Endodermal cell (in vitro differentiated cells): ENCODE measurements at regions not wholly inside any gene's neighbourhood (a gene's known extent, or its start where the extent isn't known, plus 50 kb on each side); places are given as distances from the start of the nearest gene placed in this dataset.

ENCODE experiments used
- DNase-seq: peaks from one replicate; pipeline ENCODE4 v3.0.0-alpha.2; 2017
- H3K27ac ChIP-seq: 2 replicates; pipeline ENCODE4 v1.5.1; 2013; ENCODE audit warnings: mild to moderate bottlenecking, low read depth, low read length, moderate library complexity
- H3K27me3 ChIP-seq: 2 replicates; pipeline ENCODE4 v1.6.1; 2013; ENCODE audit warnings: mild to moderate bottlenecking, low read length, moderate library complexity; ENCODE audit not compliant: insufficient read depth, control insufficient read depth, poor library complexity, severe bottlenecking
- H3K36me3 ChIP-seq: 2 replicates; pipeline ENCODE4 v1.7.0; 2013; ENCODE audit warnings: mild to moderate bottlenecking, low read length, moderate library complexity; ENCODE audit not compliant: control insufficient read depth, insufficient read depth
- H3K4me1 ChIP-seq: one replicate; pipeline ENCODE4 v1.7.0; 2013; ENCODE audit warnings: low read length; ENCODE audit not compliant: control insufficient read depth, insufficient read depth
- H3K4me3 ChIP-seq: 2 replicates; pipeline ENCODE4 v1.5.1; 2013; ENCODE audit warnings: mild to moderate bottlenecking, low read length, moderate library complexity
- H3K9ac ChIP-seq: 2 replicates; pipeline ENCODE4 v1.6.1; 2013; ENCODE audit warnings: mild to moderate bottlenecking, low read length, moderate library complexity; ENCODE audit not compliant: poor library complexity, severe bottlenecking; ENCODE audit errors: extremely low read depth
- H3K9me3 ChIP-seq: 2 replicates; pipeline ENCODE4 v1.6.1; 2013; ENCODE audit warnings: mild to moderate bottlenecking, low read length, moderate library complexity; ENCODE audit not compliant: control insufficient read depth
- H3K27ac Mint-ChIP-seq: 2 replicates; pipeline ENCODE4 v1.8.0; 2020; ENCODE audit warnings: mixed read lengths
- H3K27me3 Mint-ChIP-seq: 2 replicates; pipeline ENCODE4 v1.8.0; 2021; ENCODE audit warnings: mild to moderate bottlenecking, mixed read lengths; ENCODE audit not compliant: insufficient read depth
- H3K36me3 Mint-ChIP-seq: 2 replicates; pipeline ENCODE4 v1.8.0; 2020; ENCODE audit warnings: low read depth, mixed read lengths
- H3K4me1 Mint-ChIP-seq: 2 replicates; pipeline ENCODE4 v1.8.0; 2020; ENCODE audit warnings: mixed read lengths
- H3K4me3 Mint-ChIP-seq: 2 replicates; pipeline ENCODE4 v1.8.0; 2020; ENCODE audit warnings: mild to moderate bottlenecking, moderate library complexity, mixed read lengths
- H3K9me3 Mint-ChIP-seq: 2 replicates; pipeline ENCODE4 v1.8.0; 2020; ENCODE audit warnings: mild to moderate bottlenecking, mixed read lengths
- CTCF ChIP-seq: fragments of 200-600 bp; sonication (generic); conservative IDR thresholded peaks from 2 replicates; pipeline ENCODE4 v1.5.0; 2021; ENCODE audit warnings: antibody characterized with exemption, mild to moderate bottlenecking
- WGBS, 2 experiments: methylation state at CpG; one replicate each; pipeline versions ENCODE4 v1.1.5 to v1.1.7; 2013; ENCODE audit warnings: missing lambda C conversion rate in 2 of 2, mixed read lengths in 1 of 2; ENCODE audit not compliant: insufficient coverage in 1 of 2, insufficient read length in 1 of 2; 5-methylcytosine and 5-hydroxymethylcytosine counted together

GRCh38 chr15:56798639-56799038 is 65.3 kb upstream of the ZNF280D start:
- no peaks in the 10 kb centered on the region for H3K4me1 Mint-ChIP-seq
- no peaks in the 10 kb centered on the region for H3K9me3 ChIP-seq
- no peaks in the 10 kb centered on the region for H3K27me3 Mint-ChIP-seq
- 92 to 96% methylated on average over 6 of the region's 6 CpGs for WGBS, 2 experiments
- H3K9ac ChIP-seq, result no peak overlapping the region
- H3K9me3 Mint-ChIP-seq, result no peaks in the 10 kb centered on the region
- H3K27me3 ChIP-seq, result no peaks in the 10 kb centered on the region
- H3K36me3 ChIP-seq, result no peaks in the 10 kb centered on the region
- DNase-seq, result no peak
- H3K27ac Mint-ChIP-seq, result no peak overlapping the region
- no peak overlapping the region for H3K4me3 Mint-ChIP-seq
- H3K4me1 ChIP-seq, result no peaks in the 10 kb centered on the region
- no peak overlapping the region for H3K27ac ChIP-seq
- no peak for TF ChIP-seq CTCF
- H3K36me3 Mint-ChIP-seq, result no peaks in the 10 kb centered on the region
- H3K4me3 ChIP-seq, result no peak overlapping the region

- H3K27ac Mint-ChIP-seq, result no peak overlapping the region
- H3K4me3 Mint-ChIP-seq, result no peak overlapping the region
- H3K27ac ChIP-seq, result no peak overlapping the region
- TF ChIP-seq CTCF, result no peak
- no peak overlapping the region for H3K9ac ChIP-seq
- H3K27me3 ChIP-seq, result no peaks in the 10 kb centered on the region
- no peak overlapping the region for H3K4me3 ChIP-seq
- no peaks in the 10 kb centered on the region for H3K27me3 Mint-ChIP-seq
- no peaks in the 10 kb centered on the region for H3K36me3 Mint-ChIP-seq
- DNase-seq, result no peak
- no peaks in the 10 kb centered on the region for H3K9me3 ChIP-seq
- no peaks in the 10 kb centered on the region for H3K36me3 ChIP-seq
- H3K4me1 ChIP-seq, result no peaks in the 10 kb centered on the region
- peaks cover 6% of the 10 kb centered on the region for H3K9me3 Mint-ChIP-seq
- no CpG with 5 or more reads among the region's 1 CpG for WGBS, 2 experiments
- no peaks in the 10 kb centered on the region for H3K4me1 Mint-ChIP-seq
These were observed 64.5 kb upstream of the ZNF280D start for GRCh38 chr15:56797720-56798275.

GRCh38 chr15:56795502-56795901 is 62.2 kb upstream of the ZNF280D start:
- H3K9me3 Mint-ChIP-seq, result peaks cover 20% of the 10 kb centered on the region
- TF ChIP-seq CTCF, result no peak
- H3K36me3 ChIP-seq, result no peaks in the 10 kb centered on the region
- H3K27ac Mint-ChIP-seq, result no peak overlapping the region
- H3K9me3 ChIP-seq, result peaks cover 6% of the 10 kb centered on the region
- H3K27me3 Mint-ChIP-seq, result no peaks in the 10 kb centered on the region
- H3K9ac ChIP-seq, result no peak overlapping the region
- no peak overlapping the region for H3K27ac ChIP-seq
- H3K4me1 Mint-ChIP-seq, result no peaks in the 10 kb centered on the region
- 90 to 95% methylated on average over 2 to 4 of the region's 4 CpGs for WGBS, 2 experiments
- H3K36me3 Mint-ChIP-seq, result no peaks in the 10 kb centered on the region
- H3K4me3 ChIP-seq, result no peak overlapping the region
- no peak overlapping the region for H3K4me3 Mint-ChIP-seq
- DNase-seq, result no peak
- no peaks in the 10 kb centered on the region for H3K4me1 ChIP-seq
- H3K27me3 ChIP-seq, result no peaks in the 10 kb centered on the region
